Type B pancreatic cell (in vitro differentiated cells): ENCODE measurements at regions not wholly inside any gene's neighbourhood (a gene's known extent, or its start where the extent isn't known, plus 50 kb on each side); places are given as distances from the start of the nearest gene placed in this dataset.

Experiments
- DNase-seq: peaks from one replicate; pipeline ENCODE4 v3.0.0; 2021; ENCODE audit warnings: mixed read lengths; ENCODE audit not compliant: unreplicated experiment; ENCODE audit errors: extremely low spot score
- H3K27ac Mint-ChIP-seq: 2 replicates; pipeline ENCODE4 v1.8.0; 2021; ENCODE audit warnings: mild to moderate bottlenecking, mixed read lengths
- H3K27me3 Mint-ChIP-seq: 2 replicates; pipeline ENCODE4 v1.8.0; 2021; ENCODE audit warnings: mixed read lengths
- H3K36me3 Mint-ChIP-seq: 2 replicates; pipeline ENCODE4 v1.8.0; 2021; ENCODE audit warnings: mixed read lengths
- H3K4me1 Mint-ChIP-seq: one replicate; pipeline ENCODE4 v1.8.0; 2021; ENCODE audit warnings: mixed read lengths; ENCODE audit not compliant: unreplicated experiment
- H3K4me3 Mint-ChIP-seq: 2 replicates; pipeline ENCODE4 v1.8.0; 2021; ENCODE audit warnings: mild to moderate bottlenecking, mixed read lengths
- H3K9me3 Mint-ChIP-seq: 2 replicates; pipeline ENCODE4 v1.8.0; 2021; ENCODE audit warnings: mixed read lengths
- CTCF ChIP-seq: fragments of 200-600 bp; sonication (generic); conservative IDR thresholded peaks from 2 replicates; pipeline ENCODE4 v1.5.0; 2021; ENCODE audit warnings: antibody characterized with exemption, mild to moderate bottlenecking

- no peak for TF ChIP-seq CTCF
- Mint-ChIP-seq H3K4me3 (no peak overlapping the region), H3K27me3 (peaks cover 6% of the 10 kb centered on the region), H3K4me1 (no peaks in the 10 kb centered on the region), H3K36me3 (no peaks in the 10 kb centered on the region), H3K9me3 (no peaks in the 10 kb centered on the region), H3K27ac (no peak overlapping the region)
- no peak for DNase-seq
Observed at GRCh38 chr16:9594946-9595345, 503.5 kb downstream of the HAPSTR1 start.

GRCh38 chr16:9595393-9595792 is 503.9 kb downstream of the HAPSTR1 start:
- Mint-ChIP-seq H3K36me3 (no peaks in the 10 kb centered on the region), H3K4me1 (no peaks in the 10 kb centered on the region)
- TF ChIP-seq CTCF, result no peak

GRCh38 chr16:9596788-9597187 is 505.3 kb downstream of the HAPSTR1 start:
- Mint-ChIP-seq H3K27me3 (peaks cover 3% of the 10 kb centered on the region), H3K36me3 (no peaks in the 10 kb centered on the region), H3K4me1 (no peaks in the 10 kb centered on the region), H3K9me3 (no peaks in the 10 kb centered on the region), H3K27ac (no peak overlapping the region), H3K4me3 (no peak overlapping the region)
- no peak for DNase-seq
- TF ChIP-seq CTCF, result no peak

More at GRCh38 chr16:9595393-9595792, 503.9 kb downstream of the HAPSTR1 start:
- DNase-seq, result no peak
- H3K9me3 Mint-ChIP-seq, result no peaks in the 10 kb centered on the region
- no peak overlapping the region for H3K27ac Mint-ChIP-seq
- no peak overlapping the region for H3K4me3 Mint-ChIP-seq
- H3K27me3 Mint-ChIP-seq, result peaks cover 6% of the 10 kb centered on the region

GRCh38 chr16:9597967-9598730 is 506.7 kb downstream of the HAPSTR1 start:
- H3K27me3 Mint-ChIP-seq, result no peaks in the 10 kb centered on the region
- no peak overlapping the region for H3K27ac Mint-ChIP-seq
- no peaks in the 10 kb centered on the region for H3K36me3 Mint-ChIP-seq
- H3K4me3 Mint-ChIP-seq, result no peak overlapping the region
- H3K9me3 Mint-ChIP-seq, result no peaks in the 10 kb centered on the region
- DNase-seq, result no peak
- no peaks in the 10 kb centered on the region for H3K4me1 Mint-ChIP-seq
- no peak for TF ChIP-seq CTCF

GRCh38 chr16:9598731-9599083 is 507.3 kb downstream of the HAPSTR1 start:
- TF ChIP-seq CTCF, result no peak
- no peaks in the 10 kb centered on the region for H3K27me3 Mint-ChIP-seq
- H3K4me3 Mint-ChIP-seq, result no peak overlapping the region
- no peak for DNase-seq
- H3K9me3 Mint-ChIP-seq, result no peaks in the 10 kb centered on the region
- H3K27ac Mint-ChIP-seq, result no peak overlapping the region
- no peaks in the 10 kb centered on the region for H3K36me3 Mint-ChIP-seq
- no peaks in the 10 kb centered on the region for H3K4me1 Mint-ChIP-seq
